ENCODE measurements at regions not wholly inside any gene's neighbourhood (a gene's known extent, or its start where the extent isn't known, plus 50 kb on each side); places are given as distances from the start of the nearest gene placed in this dataset.

- intact Hi-C loops (cut with DNase I; ENCODE audit: low total_unique reads), result no loop called here
- 66 to 86% (median 80%) methylated on average over 21 of the region's 21 CpGs for WGBS, 5 donors
- no peak for TF ChIP-seq EP300 (IDR thresholded peaks at IDR 0.05)
- TF ChIP-seq CTCF (IDR thresholded peaks at IDR 0.05), result no peak
- no peak for TF ChIP-seq POLR2AphosphoS5 (IDR thresholded peaks at IDR 0.05)
- TF ChIP-seq POLR2A (IDR thresholded peaks at IDR 0.05), result no peak
Measured at GRCh38 chr18:78126536-78126935, 853.1 kb upstream of the SALL3 start.

GRCh38 chr18:78127041-78127440 is 852.6 kb upstream of the SALL3 start:
- no peak overlapping the region for H3K27ac ChIP-seq
- no peak for DNase-seq
- no peak overlapping the region for H3K4me3 ChIP-seq
- 78 to 92% (median 91%) methylated on average over 17 to 20 of the region's 20 CpGs for WGBS, 5 donors
- H3K27me3 ChIP-seq, result peaks cover 0 to 18% (median 0%) of the 10 kb centered on the region in 3 donors
- H3K4me1 ChIP-seq, result no peaks in the 10 kb centered on the region
- peaks cover 0 to 19% (median 8%) of the 10 kb centered on the region in 4 donors for H3K9me3 ChIP-seq
- TF ChIP-seq CTCF (IDR thresholded peaks at IDR 0.05), result no peak
- TF ChIP-seq EP300 (IDR thresholded peaks at IDR 0.05), result no peak
- no peak for TF ChIP-seq POLR2AphosphoS5 (IDR thresholded peaks at IDR 0.05)
- intact Hi-C loops (cut with DNase I; ENCODE audit: low total_unique reads), result no loop called here
- no peaks in the 10 kb centered on the region for H3K36me3 ChIP-seq

More at GRCh38 chr18:78126536-78126935, 853.1 kb upstream of the SALL3 start:
- Histone ChIP-seq H3K9me3 (peaks cover 0 to 19% (median 8%) of the 10 kb centered on the region in 4 donors), H3K36me3 (no peaks in the 10 kb centered on the region), H3K27me3 (peaks cover 0 to 18% (median 0%) of the 10 kb centered on the region in 3 donors), H3K27ac (no peak overlapping the region), H3K4me3 (no peak overlapping the region), H3K4me1 (no peaks in the 10 kb centered on the region)
- peak in 1 of 2 donors; percentile 20 for DNase-seq

GRCh38 chr18:78128004-78128403 is 851.6 kb upstream of the SALL3 start:
- TF ChIP-seq CTCF (IDR thresholded peaks at IDR 0.05) (no peak), POLR2AphosphoS5 (IDR thresholded peaks at IDR 0.05) (no peak), POLR2A (IDR thresholded peaks at IDR 0.05) (no peak), EP300 (IDR thresholded peaks at IDR 0.05) (no peak)
- no peak for DNase-seq
- Histone ChIP-seq H3K4me3 (no peak overlapping the region), H3K27me3 (peaks cover 0 to 18% (median 0%) of the 10 kb centered on the region in 3 donors), H3K9me3 (peaks cover 0 to 19% (median 8%) of the 10 kb centered on the region in 4 donors), H3K27ac (no peak overlapping the region), H3K36me3 (no peaks in the 10 kb centered on the region), H3K4me1 (no peaks in the 10 kb centered on the region)
- intact Hi-C loops (cut with DNase I; ENCODE audit: low total_unique reads), result no loop called here
- WGBS, 5 donors, result 73 to 80% (median 76%) methylated on average over 8 of the region's 8 CpGs

- TF ChIP-seq POLR2A (IDR thresholded peaks at IDR 0.05) (no peak), EP300 (IDR thresholded peaks at IDR 0.05) (no peak), CTCF (IDR thresholded peaks at IDR 0.05) (no peak), POLR2AphosphoS5 (IDR thresholded peaks at IDR 0.05) (no peak)
- Histone ChIP-seq H3K36me3 (no peaks in the 10 kb centered on the region), H3K9me3 (peaks cover 0 to 13% (median 4%) of the 10 kb centered on the region in 4 donors), H3K27me3 (peaks cover 0 to 18% (median 0%) of the 10 kb centered on the region in 3 donors), H3K27ac (no peak overlapping the region), H3K4me1 (no peaks in the 10 kb centered on the region), H3K4me3 (no peak overlapping the region)
- intact Hi-C loops (cut with DNase I; ENCODE audit: low total_unique reads), result no loop called here
- DNase-seq, result no peak
- 76 to 88% (median 82%) methylated on average over 8 of the region's 8 CpGs for WGBS, 5 donors
Measured at GRCh38 chr18:78129260-78129659, 850.4 kb upstream of the SALL3 start.
